Lower leg skin (tissue), 3 donors: ENCODE measurements at regions not wholly inside any gene's neighbourhood (a gene's known extent, or its start where the extent isn't known, plus 50 kb on each side); places are given as distances from the start of the nearest gene placed in this dataset.

Experiments used
- POLR2A ChIP-seq, 2 donors: fragments of 450-650 bp; IDR thresholded peaks; one replicate each; pipeline ENCODE4 v1.6.1; 2016 to 2017; ENCODE audit warnings: antibody characterized with exemption in 2 of 2, mild to moderate bottlenecking in 1 of 2, moderate library complexity in 1 of 2
- TF ChIP-seq, protein P1 (sequence below), 3 donors: fragments of 450-650 bp; IDR thresholded peaks; one replicate each; pipeline ENCODE4 v1.5.1; 2016; ENCODE audit warnings: antibody characterized with exemption in 3 of 3, mild to moderate bottlenecking in 3 of 3, moderate library complexity in 2 of 3

DNA sequence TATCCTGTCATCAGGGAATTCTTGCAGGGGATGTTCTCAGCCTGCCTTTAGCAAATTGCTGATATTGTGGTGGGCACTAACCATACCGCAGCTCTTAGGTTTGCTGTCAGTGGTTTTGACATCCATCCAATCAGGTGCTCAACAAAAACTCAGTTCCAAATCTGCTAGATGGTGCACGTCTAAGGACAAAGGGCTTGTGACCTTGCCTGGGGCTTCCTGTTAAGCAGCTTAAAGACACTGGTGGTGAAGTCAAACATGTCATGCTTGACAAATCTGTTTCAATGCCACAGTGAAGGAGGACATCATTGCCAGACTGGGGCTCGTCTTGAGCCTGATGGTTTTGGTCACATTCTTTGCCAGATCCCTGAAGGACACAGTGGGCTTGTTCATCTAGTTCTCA is 179.8 kb upstream of the NOX3 start:
- TF ChIP-seq POLR2A (IDR thresholded peaks at IDR 0.05) = no peak
- TF ChIP-seq, protein P1, sequence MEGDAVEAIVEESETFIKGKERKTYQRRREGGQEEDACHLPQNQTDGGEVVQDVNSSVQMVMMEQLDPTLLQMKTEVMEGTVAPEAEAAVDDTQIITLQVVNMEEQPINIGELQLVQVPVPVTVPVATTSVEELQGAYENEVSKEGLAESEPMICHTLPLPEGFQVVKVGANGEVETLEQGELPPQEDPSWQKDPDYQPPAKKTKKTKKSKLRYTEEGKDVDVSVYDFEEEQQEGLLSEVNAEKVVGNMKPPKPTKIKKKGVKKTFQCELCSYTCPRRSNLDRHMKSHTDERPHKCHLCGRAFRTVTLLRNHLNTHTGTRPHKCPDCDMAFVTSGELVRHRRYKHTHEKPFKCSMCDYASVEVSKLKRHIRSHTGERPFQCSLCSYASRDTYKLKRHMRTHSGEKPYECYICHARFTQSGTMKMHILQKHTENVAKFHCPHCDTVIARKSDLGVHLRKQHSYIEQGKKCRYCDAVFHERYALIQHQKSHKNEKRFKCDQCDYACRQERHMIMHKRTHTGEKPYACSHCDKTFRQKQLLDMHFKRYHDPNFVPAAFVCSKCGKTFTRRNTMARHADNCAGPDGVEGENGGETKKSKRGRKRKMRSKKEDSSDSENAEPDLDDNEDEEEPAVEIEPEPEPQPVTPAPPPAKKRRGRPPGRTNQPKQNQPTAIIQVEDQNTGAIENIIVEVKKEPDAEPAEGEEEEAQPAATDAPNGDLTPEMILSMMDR (IDR thresholded peaks at IDR 0.05) = no peak
